ENCODE measurements at regions not wholly inside any gene's neighbourhood (a gene's known extent, or its start where the extent isn't known, plus 50 kb on each side); places are given as distances from the start of the nearest gene placed in this dataset.
"Not testable (repeated sequence)": the region's sequence is repeated elsewhere in the genome, so short reads cannot be mapped to it uniquely, and the experiment has no call there.

DNA sequence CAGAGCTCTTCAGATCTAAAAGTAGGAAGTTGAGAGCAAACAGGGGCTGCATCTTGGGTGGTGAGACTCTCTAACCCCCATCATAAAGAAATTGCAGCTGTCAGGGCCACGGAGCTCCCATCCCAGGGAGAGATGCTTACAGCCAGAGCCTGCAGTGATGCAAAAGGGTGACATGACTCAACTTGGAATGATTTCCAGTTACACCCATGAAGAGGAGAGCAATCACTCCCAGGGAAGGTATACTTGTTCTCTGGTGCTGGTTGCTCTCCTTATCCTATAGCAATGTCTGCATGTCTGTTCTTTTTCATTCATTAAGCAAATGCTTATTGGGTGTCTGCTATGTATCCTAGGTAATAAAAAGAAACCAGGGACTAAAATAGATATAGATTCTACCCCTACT is 228.0 kb downstream of the RAB11FIP2 start:
- POLR2A ChIA-PET: no interaction called here
- DNase-seq (ENCODE audit: extremely low spot score): no peak
- CTCF ChIA-PET: no interaction called here
- TF ChIP-seq, protein P1, sequence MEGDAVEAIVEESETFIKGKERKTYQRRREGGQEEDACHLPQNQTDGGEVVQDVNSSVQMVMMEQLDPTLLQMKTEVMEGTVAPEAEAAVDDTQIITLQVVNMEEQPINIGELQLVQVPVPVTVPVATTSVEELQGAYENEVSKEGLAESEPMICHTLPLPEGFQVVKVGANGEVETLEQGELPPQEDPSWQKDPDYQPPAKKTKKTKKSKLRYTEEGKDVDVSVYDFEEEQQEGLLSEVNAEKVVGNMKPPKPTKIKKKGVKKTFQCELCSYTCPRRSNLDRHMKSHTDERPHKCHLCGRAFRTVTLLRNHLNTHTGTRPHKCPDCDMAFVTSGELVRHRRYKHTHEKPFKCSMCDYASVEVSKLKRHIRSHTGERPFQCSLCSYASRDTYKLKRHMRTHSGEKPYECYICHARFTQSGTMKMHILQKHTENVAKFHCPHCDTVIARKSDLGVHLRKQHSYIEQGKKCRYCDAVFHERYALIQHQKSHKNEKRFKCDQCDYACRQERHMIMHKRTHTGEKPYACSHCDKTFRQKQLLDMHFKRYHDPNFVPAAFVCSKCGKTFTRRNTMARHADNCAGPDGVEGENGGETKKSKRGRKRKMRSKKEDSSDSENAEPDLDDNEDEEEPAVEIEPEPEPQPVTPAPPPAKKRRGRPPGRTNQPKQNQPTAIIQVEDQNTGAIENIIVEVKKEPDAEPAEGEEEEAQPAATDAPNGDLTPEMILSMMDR (IDR thresholded peaks at IDR 0.05; ENCODE audit: control extremely low read depth, extremely low read depth, low read depth, missing control alignments): no peak

DNA sequence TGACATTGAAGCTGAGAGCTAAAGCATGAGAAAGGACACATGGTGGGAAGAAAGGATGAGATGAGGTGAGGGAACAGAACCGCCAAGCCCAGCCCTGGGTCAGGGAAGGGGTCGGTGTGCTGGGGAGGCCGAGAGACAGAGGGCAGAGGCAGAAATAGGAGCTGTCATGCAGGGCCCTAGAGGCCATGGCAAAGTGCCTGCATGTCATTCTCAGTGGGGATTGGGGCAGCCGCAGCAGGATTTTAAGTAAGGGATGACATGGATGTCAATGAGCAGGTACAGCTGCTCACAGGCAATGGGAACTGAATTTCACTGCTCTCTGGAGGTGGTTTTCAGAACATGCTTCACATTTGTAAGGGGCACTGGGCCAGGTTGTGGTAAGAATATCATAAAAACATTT is 227.4 kb downstream of the RAB11FIP2 start:
- ChIA-PET CTCF (no interaction called here), POLR2A (no interaction called here)
- DNase-seq (ENCODE audit: extremely low spot score): no peak
- TF ChIP-seq, protein P1 (IDR thresholded peaks at IDR 0.05; ENCODE audit: control extremely low read depth, extremely low read depth, low read depth, missing control alignments): no peak

DNA sequence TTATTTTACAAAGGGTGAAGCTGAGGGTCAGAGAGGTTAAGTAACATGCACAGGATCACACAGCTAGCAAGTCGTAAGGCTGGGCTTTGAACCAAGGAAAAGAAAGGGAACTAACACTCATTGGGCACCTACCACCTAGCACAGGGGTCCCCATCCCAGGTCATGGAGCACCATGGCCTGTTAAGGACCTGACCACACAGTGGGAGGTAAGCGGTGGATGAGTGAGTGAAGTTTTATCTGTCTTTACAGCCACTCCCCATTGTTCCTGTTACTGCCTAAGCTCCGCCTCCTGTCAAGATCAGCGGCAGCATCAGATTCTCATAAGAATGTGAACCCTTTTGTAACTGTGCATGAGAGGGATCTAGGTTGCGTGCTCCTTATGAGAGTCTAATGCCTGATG is 222.8 kb downstream of the RAB11FIP2 start:
- TF ChIP-seq, protein P1 (IDR thresholded peaks at IDR 0.05; ENCODE audit: control extremely low read depth, extremely low read depth, low read depth, missing control alignments): no peak
- DNase-seq (ENCODE audit: extremely low spot score): no peak
- CTCF ChIA-PET: no interaction called here
- POLR2A ChIA-PET: no interaction called here

DNA sequence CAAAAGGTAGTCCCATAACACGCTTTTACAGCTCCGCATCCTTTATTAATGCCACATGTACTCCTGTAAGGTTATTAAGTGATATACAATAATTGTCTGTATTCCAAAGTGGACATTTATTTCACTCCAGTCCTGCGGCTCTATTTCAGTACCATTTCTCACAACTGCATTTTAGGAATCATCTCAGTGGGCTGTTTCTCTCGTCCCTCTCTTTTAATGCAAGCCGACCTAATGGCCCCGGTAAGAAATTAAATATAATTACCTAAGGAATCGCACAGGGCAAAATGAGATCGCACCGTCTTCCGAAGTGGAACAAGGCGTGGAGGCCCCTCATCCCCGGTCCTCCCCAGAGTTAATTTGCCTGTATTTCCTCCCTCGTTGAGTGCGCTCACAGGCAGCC is 216.5 kb downstream of the RAB11FIP2 start:
- DNase-seq (ENCODE audit: extremely low spot score): no peak
- CTCF ChIA-PET: no interaction called here
- TF ChIP-seq, protein P1 (IDR thresholded peaks at IDR 0.05; ENCODE audit: control extremely low read depth, extremely low read depth, low read depth, missing control alignments): no peak
- POLR2A ChIA-PET: no interaction called here

DNA sequence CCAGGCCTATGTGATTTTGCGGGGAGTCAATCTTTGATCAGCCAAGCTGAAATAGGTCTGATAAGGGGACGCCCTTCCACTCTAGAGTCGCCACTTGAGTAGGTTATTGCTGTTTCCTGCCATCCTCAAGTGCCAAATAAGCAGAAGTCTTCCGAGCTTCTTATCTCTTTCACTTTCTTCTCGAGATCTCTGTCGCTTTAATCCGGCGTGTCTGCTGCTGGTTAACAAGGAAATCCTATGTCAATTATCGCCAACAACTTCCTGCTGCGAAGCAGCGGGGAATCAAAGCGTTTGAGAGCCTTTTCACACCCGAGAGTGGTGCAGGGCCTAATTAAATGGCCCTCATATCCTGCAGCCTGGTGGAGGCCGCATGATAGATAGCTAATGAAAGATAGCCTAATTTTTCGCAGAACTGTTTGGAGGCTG is 215.9 kb downstream of the RAB11FIP2 start:
- TF ChIP-seq, protein P1 (IDR thresholded peaks at IDR 0.05; ENCODE audit: control extremely low read depth, extremely low read depth, low read depth, missing control alignments): no peak
- ChIA-PET CTCF (interaction anchor here (0.8 kb wide), 1 partner anchor 334 kb away, joined by 4 read pairs; no protein-coding TSS in a partner anchor), POLR2A (no interaction called here)
- no peak for DNase-seq (ENCODE audit: extremely low spot score)

DNA sequence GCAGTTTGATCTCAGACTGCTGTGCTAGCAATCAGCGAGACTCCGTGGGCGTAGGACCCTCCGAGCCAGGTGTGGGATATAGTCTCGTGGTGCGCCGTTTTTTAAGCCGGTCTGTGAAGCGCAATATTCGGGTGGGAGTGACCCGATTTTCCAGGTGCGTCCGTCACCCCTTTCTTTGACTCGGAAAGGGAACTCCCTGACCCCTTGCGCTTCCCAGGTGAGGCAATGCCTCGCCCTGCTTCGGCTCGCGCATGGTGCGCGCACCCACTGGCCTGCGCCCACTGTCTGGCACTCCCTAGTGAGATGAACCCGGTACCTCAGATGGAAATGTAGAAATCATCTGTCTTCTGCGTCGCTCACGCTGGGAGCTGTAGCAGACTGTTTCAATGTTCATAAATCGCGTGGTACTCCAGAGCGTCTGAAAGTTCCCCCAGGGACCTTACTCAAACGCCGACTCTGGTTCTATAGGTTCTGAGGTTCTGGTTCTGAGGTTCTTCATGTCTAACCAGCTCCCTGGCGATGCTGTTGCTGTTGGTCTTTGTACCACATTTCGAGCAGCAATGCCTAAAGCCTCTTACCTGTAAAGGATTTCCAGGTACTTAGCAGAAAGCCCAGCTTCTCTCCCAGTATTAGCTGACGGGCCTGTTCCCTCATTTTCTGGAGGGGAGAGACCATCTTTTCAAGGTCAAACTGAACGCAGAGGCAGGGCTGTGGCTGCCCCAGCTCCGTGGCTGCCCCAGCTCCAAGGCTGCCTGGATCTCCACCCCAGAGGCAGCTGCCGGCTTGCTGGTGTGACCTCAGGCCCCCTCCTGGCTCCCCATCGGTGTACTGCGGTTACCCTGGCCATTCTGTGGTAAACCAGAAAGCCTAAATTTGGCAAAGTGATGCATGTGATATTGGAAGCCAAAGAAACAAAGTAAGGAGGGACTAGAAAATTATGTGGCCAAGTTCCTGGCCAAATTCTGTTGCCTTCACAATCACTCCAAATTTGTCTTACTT is 207.9 kb downstream of the RAB11FIP2 start:
- DNase-seq (ENCODE audit: extremely low spot score); CTCF ChIA-PET; POLR2A ChIA-PET: not testable (repeated sequence)

DNA sequence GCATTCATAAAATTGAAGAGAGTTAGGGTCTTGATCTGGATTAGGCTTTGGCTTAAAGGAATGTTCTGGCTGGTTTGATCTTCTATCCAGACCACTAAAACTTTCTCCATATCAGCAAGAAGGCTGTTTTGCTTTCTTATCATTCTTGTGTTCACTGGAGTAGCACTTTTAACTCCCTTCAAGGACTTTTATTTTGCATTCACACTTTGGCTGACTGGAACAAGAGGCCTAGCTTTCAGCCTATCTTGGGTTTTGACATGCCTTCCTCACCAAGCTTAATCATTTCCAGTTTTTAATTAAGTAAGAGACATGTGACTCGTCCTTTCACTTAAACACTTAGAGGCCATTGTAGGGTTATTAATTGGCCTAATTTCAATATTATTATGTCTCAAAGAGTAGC is 190.3 kb downstream of the RAB11FIP2 start:
- POLR2A ChIA-PET; DNase-seq (ENCODE audit: extremely low spot score): not testable (repeated sequence)
- CTCF ChIA-PET: interaction anchor here (1.1 kb wide), 1 partner anchor 8 kb away, joined by 3 read pairs; no protein-coding TSS in a partner anchor
